SK-N-MC (cell line): ENCODE measurements at regions not wholly inside any gene's neighbourhood (a gene's known extent, or its start where the extent isn't known, plus 50 kb on each side); places are given as distances from the start of the nearest gene placed in this dataset.

Experiments used
- EZH2 ChIP-seq: fragments of 200-600 bp; sonication (generic); IDR thresholded peaks from one replicate; pipeline ENCODE4 v1.6.1; 2017; ENCODE audit warnings: antibody characterized with exemption
- POLR2AphosphoS5 ChIP-seq: IDR thresholded peaks from 2 replicates; pipeline ENCODE4 v1.6.1; 2012; ENCODE audit warnings: mild to moderate bottlenecking, low read depth, low read length, borderline replicate concordance

- TF ChIP-seq EZH2, result no peak
- TF ChIP-seq POLR2AphosphoS5, result no peak
Observed at GRCh38 chr18:8943900-8944870, 158.3 kb upstream of the NDUFV2 start.
